GM10248 (cell line): ENCODE measurements at regions not wholly inside any gene's neighbourhood (a gene's known extent, or its start where the extent isn't known, plus 50 kb on each side); places are given as distances from the start of the nearest gene placed in this dataset.

Experiments used
- CTCF ChIA-PET: fragments of 300-600 bp; sonication (Branson Sonifier 250); formaldehyde crosslinking; extraction: SDS; loops from one replicate; lab custom pipeline; 2021; ENCODE audit warnings: antibody characterized with exemption; lab: Yijun Ruan, JAX
- POLR2A ChIA-PET: fragments of 350-650 bp; sonication (Branson Sonifier 250); formaldehyde crosslinking; extraction: SDS; loops from one replicate; lab custom pipeline; 2020; ENCODE audit warnings: antibody characterized with exemption; lab: Yijun Ruan, JAX
- DNase-seq: peaks from one replicate; pipeline ENCODE4 v3.0.0; 2012; ENCODE audit errors: extremely low spot score
- TF ChIP-seq, protein P1 (sequence below): IDR thresholded peaks from 2 replicates; pipeline ENCODE4 v1.5.1; 2012; ENCODE audit warnings: mild to moderate bottlenecking, low read depth; ENCODE audit errors: extremely low read depth, missing control alignments, control extremely low read depth

DNA sequence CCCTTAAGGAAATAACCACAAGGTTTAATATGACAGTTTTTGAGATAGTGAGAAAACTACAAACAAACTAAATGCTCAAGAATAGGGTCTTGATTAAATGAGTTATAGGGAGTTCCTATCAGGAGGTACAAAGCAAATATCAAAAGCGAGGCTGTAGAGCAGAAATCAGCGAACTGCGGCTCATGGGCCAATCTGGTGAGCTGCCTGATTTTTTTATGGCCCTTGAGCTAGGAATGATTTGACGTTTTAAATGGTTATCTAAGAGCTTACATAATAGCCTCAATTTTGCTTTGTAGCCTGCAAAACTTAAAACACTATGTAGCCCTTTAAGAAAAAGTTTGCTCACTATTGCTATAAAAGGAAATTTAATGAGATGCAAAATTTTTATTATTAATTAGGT, 62.2 kb downstream of the XCL2 start:
- ChIA-PET CTCF (interaction anchor here (1.0 to 3.6 kb wide), 9 partner anchors 10 to 72 kb away, joined by 3 to 13 read pairs (median 4); no protein-coding TSS in a partner anchor), POLR2A (no interaction called here)
- DNase-seq: no peak
- TF ChIP-seq, protein P1, sequence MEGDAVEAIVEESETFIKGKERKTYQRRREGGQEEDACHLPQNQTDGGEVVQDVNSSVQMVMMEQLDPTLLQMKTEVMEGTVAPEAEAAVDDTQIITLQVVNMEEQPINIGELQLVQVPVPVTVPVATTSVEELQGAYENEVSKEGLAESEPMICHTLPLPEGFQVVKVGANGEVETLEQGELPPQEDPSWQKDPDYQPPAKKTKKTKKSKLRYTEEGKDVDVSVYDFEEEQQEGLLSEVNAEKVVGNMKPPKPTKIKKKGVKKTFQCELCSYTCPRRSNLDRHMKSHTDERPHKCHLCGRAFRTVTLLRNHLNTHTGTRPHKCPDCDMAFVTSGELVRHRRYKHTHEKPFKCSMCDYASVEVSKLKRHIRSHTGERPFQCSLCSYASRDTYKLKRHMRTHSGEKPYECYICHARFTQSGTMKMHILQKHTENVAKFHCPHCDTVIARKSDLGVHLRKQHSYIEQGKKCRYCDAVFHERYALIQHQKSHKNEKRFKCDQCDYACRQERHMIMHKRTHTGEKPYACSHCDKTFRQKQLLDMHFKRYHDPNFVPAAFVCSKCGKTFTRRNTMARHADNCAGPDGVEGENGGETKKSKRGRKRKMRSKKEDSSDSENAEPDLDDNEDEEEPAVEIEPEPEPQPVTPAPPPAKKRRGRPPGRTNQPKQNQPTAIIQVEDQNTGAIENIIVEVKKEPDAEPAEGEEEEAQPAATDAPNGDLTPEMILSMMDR: no peak

DNA sequence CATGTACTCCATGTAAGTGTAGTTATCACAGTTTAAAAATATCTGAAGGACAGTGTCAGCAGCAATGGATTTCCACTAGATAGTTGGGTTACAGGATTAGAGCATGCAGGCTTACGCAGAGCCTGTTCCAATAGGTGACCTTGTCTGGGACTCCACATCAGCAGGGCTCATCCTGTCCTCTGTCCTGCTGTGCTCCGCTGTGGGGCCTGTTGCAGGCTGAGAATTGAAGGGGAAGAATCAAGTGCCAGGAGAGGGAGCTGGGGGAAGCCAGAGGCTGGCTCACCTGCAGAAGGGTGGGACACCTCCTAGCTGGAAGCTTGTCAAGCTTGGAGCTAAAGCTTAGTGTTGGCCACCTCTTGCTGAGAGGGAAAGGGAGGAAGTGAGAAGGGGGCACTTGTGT, 62.8 kb downstream of the XCL2 start:
- ChIA-PET CTCF (interaction anchor here (1.1 to 3.6 kb wide), 4 partner anchors 10 to 27 kb away, joined by 3 to 12 read pairs (median 4); no protein-coding TSS in a partner anchor), POLR2A (no interaction called here)
- TF ChIP-seq, protein P1: no peak
- no peak for DNase-seq

DNA sequence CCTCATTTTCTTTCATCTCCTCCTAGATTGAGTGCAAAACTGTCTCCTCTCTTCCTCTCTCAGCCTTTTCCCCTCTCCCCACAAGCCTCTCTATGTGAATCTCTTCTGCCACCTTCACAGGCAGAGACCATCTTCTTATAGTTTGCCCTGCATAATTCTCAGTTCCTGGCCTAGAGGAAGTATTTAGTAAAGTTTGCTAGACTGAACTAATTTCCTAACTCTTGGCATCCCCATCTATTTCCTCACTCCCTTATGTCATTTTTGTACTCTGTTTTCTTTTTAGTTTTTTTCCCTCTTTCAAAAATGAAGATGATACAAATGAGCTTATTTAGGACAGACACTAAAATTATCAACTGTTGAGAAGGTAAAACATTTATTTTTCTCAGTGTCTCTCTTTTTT, 66.0 kb downstream of the XCL2 start:
- ChIA-PET POLR2A (no interaction called here), CTCF (interaction anchor here (1.5 kb wide), 2 partner anchors 23 to 126 kb away, joined by 3 read pairs; no protein-coding TSS in a partner anchor)
- no peak for DNase-seq
- TF ChIP-seq, protein P1: no peak

DNA sequence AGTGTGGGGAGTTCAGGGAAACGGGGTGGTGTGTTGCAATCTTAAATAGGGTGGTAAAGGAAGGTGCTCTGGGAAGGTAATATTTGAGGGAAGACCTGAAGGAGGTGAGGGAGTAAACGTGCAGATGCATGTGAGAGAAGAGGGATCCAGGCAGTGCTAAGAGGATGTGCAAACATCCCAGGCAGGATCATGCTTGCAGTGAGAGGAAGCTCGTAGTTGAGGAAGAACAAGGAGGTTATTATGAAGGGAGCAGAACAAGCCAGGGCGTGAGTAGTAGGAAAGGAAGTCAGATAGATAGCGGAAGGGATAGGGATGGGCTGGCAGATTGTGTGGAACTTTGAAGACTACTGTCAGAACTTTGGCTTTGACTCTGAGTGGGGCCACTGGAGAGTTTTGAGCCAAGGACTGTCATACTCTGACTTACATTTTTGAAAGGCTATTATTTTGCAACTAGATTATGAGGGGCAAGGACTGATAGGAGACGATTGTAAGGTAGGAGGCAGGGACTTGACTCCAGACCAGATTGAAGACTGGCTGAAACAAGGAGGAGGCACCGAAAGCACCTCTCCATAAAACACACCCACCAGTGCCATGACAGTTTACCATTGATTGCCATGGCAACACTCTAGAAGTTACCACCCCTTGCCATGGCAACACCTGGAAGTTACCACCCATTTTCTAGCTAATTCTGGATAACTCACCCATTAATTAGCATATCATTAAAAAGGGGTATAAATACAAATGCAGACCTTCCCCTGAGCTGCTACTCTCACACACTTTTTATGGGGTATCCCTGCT, 67.0 kb downstream of the XCL2 start:
- ChIA-PET POLR2A (no interaction called here), CTCF (no interaction called here)
- TF ChIP-seq, protein P1: no peak
- DNase-seq: no peak

DNA sequence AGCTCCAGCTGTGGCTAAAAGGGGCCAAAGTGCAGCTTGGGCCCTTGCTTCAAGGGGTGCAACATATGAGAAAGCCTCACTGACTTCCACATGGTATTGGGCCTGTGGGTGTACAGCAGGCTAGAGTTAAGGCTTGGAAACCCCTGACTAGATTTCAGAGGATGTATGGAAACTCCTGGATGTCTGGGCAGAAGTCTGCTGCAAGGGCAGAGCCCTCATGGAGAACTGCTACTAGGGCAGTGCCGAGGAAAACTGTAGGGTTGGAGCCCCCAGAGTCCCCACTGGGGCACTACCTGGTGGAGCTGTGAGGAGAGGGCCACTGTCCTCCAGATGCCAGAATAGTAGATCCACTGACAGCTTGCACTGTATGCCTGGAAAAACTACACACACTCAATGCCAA, 69.5 kb downstream of the XCL2 start:
- ChIA-PET POLR2A (no interaction called here), CTCF (interaction anchor here (1.1 kb wide), 2 partner anchors 8 to 30 kb away, joined by 3 read pairs; no protein-coding TSS in a partner anchor)
- no peak for DNase-seq
- TF ChIP-seq, protein P1: no peak

DNA sequence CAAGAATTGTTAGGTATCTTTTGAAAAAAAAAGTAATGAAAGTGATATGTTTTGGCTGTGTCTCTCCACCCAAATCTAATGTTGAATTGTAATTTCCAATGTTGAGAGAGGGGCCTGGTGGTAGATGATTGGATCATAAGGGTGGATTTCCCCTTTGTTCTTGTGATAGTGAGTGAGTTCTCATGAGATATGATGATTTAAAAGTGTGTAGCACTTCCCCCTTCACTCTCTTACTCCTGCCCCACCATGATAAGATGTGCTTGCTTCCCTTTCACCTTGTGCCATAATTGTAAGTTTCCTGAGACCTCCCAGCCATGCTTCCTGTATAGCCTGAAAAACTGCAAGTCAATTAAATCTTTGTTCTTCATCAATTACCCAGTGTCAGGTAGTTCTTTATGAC, 70.7 kb downstream of the XCL2 start:
- ChIA-PET POLR2A (no interaction called here), CTCF (interaction anchor here (1.1 kb wide), 1 partner anchor 9 kb away, joined by 3 read pairs; no protein-coding TSS in a partner anchor)
- DNase-seq: no peak
- TF ChIP-seq, protein P1: no peak
